Esophagus muscularis mucosa (tissue), 4 donors: ENCODE measurements at regions not wholly inside any gene's neighbourhood (a gene's known extent, or its start where the extent isn't known, plus 50 kb on each side); places are given as distances from the start of the nearest gene placed in this dataset.

Source experiments
- DNase-seq: peaks from one replicate; pipeline ENCODE4 v3.0.0-alpha.2; 2017; ENCODE audit errors: extremely low spot score
- H3K27ac ChIP-seq, 4 donors: fragments of 200-600 bp; sonication (generic); replicated peaks in 1 of 4; 1 replicate in 3 of 4; 2 replicates in 1 of 4; pipeline ENCODE4 v1.5.1; 2016 to 2019; ENCODE audit warnings: mild to moderate bottlenecking in 1 of 4
- H3K27me3 ChIP-seq, 4 donors: fragments of 200-600 bp; sonication (generic); one replicate each; pipeline versions ENCODE4 v1.5.1 to v1.6.0; 2016 to 2019
- H3K36me3 ChIP-seq, 4 donors: fragments of 200-600 bp; sonication (generic); one replicate each; pipeline ENCODE4 v1.5.1; 2016 to 2019
- H3K4me1 ChIP-seq, 4 donors: fragments of 200-600 bp; sonication (generic); one replicate each; pipeline ENCODE4 v1.5.1; 2016 to 2019
- H3K4me3 ChIP-seq, 4 donors: fragments of 200-600 bp; sonication (generic); 1 replicate in 2 of 4; 2 replicates in 2 of 4; pipeline ENCODE4 v1.5.1; 2016 to 2019; ENCODE audit warnings: mild to moderate bottlenecking in 4 of 4, moderate library complexity in 1 of 4
- H3K9me3 ChIP-seq, 4 donors: fragments of 200-600 bp; sonication (generic); 1 replicate in 3 of 4; 2 replicates in 1 of 4; pipeline ENCODE4 v1.5.1; 2016 to 2019
- EP300 ChIP-seq: sonication (generic); formaldehyde crosslinking; IDR thresholded peaks from one replicate; pipeline ENCODE4 v1.6.1; 2017; ENCODE audit warnings: antibody characterized with exemption
- POLR2A ChIP-seq: fragments of 450-650 bp; IDR thresholded peaks from one replicate; pipeline ENCODE4 v1.6.1; 2017; ENCODE audit warnings: antibody characterized with exemption, moderate library complexity, mild to moderate bottlenecking, low read depth
- POLR2AphosphoS5 ChIP-seq, 2 donors: sonication (generic); formaldehyde crosslinking; IDR thresholded peaks; one replicate each; pipeline ENCODE4 v1.6.1; 2017; ENCODE audit warnings: antibody characterized with exemption in 2 of 2
- WGBS: methylation state at CpG from one replicate; pipeline ENCODE4 v1.1.5; 2018; 5-methylcytosine and 5-hydroxymethylcytosine counted together
- intact Hi-C: fragments of 100-400 bp; cut with DNase I; formaldehyde crosslinking; loops from one replicate; pipeline ENCODE4 v1.15.1; 2023
- TF ChIP-seq, protein P1 (sequence below), 3 experiments: fragments of 200-600 bp in 2 of 3; fragments of 450-650 bp in 1 of 3; sonication (generic) in 2 of 3; IDR thresholded peaks; one replicate each; pipeline ENCODE4 v1.5.1; 2017 to 2019; ENCODE audit warnings: antibody characterized with exemption in 3 of 3, mild to moderate bottlenecking in 2 of 3, moderate library complexity in 1 of 3

DNA sequence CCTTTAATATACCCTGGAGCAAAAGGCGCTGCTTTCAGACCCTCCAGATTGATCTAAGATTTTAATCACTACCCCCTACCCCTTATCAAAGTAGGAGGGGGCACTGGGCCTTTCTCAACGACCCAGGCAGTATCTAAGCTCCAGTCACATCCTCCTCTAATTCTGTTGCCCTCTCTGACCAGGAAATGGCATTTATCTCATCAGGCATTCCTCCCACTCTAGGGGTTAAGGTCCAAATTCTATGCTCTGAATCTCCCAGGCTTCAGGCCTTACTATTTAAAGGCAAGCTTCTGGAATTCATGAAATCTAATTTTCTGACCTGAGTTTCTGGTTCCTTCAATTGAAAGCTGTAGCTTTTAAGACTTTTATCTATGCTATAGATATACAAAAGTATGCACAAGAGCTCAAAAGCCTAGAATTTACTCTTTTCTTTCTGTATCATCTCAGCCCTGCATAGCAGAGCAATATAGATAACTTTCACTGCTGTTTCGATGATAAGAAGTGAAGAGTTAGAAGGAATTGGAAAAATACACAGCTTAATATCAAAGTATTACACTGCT lies 622.9 kb downstream of the RPS29 start:
- Histone ChIP-seq H3K27ac (no peak overlapping the region), H3K9me3 (no peaks in the 10 kb centered on the region), H3K4me1 (no peaks in the 10 kb centered on the region), H3K36me3 (no peaks in the 10 kb centered on the region), H3K27me3 (no peaks in the 10 kb centered on the region), H3K4me3 (no peak overlapping the region)
- DNase-seq = no peak
- intact Hi-C loops = no loop called here
- TF ChIP-seq EP300 = no peak
- 53% methylated on average over 3 of the region's 3 CpGs for WGBS

DNA sequence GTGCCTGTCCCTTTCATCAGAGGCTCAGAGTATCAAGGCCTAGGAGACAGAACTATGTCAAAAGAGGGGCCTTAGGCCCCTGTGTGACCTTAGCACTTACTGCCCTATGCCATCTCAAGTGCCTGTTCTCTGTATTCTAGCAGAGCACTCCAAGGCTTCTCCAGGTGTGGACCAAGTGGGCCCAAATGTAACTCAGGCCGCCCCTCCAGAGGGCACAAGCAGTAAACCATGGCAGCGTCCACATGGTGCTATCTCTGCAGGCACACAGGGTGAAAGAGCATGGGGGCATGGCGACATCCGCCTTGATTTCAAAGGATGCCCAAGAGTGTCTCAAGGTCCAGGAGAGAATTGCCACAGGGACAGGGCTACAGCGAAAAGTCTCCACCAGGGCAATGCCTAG lies 628.7 kb downstream of the RPS29 start:
- DNase-seq = no peak
- Histone ChIP-seq H3K9me3 (no peaks in the 10 kb centered on the region), H3K36me3 (no peaks in the 10 kb centered on the region), H3K27me3 (peaks cover 0 to 3% (median 0%) of the 10 kb centered on the region in 4 donors), H3K27ac (no peak overlapping the region), H3K4me3 (no peak overlapping the region), H3K4me1 (no peaks in the 10 kb centered on the region)
- WGBS = 97% methylated on average over 5 of the region's 5 CpGs
- intact Hi-C loops = no loop called here
- TF ChIP-seq, protein P1, sequence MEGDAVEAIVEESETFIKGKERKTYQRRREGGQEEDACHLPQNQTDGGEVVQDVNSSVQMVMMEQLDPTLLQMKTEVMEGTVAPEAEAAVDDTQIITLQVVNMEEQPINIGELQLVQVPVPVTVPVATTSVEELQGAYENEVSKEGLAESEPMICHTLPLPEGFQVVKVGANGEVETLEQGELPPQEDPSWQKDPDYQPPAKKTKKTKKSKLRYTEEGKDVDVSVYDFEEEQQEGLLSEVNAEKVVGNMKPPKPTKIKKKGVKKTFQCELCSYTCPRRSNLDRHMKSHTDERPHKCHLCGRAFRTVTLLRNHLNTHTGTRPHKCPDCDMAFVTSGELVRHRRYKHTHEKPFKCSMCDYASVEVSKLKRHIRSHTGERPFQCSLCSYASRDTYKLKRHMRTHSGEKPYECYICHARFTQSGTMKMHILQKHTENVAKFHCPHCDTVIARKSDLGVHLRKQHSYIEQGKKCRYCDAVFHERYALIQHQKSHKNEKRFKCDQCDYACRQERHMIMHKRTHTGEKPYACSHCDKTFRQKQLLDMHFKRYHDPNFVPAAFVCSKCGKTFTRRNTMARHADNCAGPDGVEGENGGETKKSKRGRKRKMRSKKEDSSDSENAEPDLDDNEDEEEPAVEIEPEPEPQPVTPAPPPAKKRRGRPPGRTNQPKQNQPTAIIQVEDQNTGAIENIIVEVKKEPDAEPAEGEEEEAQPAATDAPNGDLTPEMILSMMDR (IDR thresholded peaks at IDR 0.05) = no peak
- TF ChIP-seq POLR2A (no peak), POLR2AphosphoS5 (IDR thresholded peaks at IDR 0.05) (no peak), EP300 (no peak)

DNA sequence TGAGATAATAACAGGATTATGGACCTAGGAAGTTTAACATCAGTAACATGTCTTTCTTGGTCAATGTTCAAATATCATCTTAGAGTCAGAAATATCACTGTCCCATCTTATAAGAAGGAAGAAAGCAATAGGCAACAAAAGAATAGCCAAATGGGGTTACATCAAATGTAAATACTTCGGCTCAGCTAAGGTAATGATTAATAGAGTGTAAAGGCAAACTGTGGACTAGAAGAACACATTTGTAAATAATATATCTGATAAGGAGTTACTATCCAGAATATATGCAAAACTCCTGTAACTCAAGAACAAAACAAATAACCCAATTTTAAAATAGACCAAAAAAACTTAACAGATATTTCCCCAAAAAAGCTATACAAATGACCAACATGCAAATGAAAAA lies 630.3 kb downstream of the RPS29 start:
- TF ChIP-seq POLR2AphosphoS5 (IDR thresholded peaks at IDR 0.05) = no peak
- no peak for TF ChIP-seq POLR2A
- TF ChIP-seq, protein P1 (IDR thresholded peaks at IDR 0.05) = no peak
- no peak for TF ChIP-seq EP300
- no peaks in the 10 kb centered on the region for H3K36me3 ChIP-seq
- whole genome bisulfite sequencing = 83% methylated on average over 1 of the region's 1 CpG
- H3K27me3 ChIP-seq = peaks cover 0 to 3% (median 0%) of the 10 kb centered on the region in 4 donors
- DNase-seq = no peak
- H3K9me3 ChIP-seq = no peaks in the 10 kb centered on the region
- intact Hi-C loops = no loop called here
- H3K4me1 ChIP-seq = no peaks in the 10 kb centered on the region
- no peak overlapping the region for H3K4me3 ChIP-seq
- H3K27ac ChIP-seq = no peak overlapping the region

DNA sequence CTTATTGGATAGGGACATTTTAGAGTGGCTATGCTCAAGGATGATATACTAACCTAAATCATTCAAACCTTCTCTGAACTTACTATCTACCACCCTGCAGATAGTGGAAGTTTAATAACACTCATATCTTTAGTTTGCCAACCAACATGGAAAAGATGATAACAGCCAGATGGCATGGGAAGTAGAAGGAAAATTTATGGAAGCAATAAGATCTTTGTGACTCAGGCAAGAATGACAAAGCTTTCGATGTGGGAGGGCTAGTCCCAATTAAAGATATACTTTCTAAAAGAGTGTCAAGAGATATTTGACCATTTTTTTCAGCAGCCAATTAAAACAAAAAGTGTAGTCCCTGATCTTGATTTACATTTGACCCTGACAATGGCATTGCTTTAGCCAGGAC lies 631.7 kb downstream of the RPS29 start:
- Histone ChIP-seq H3K36me3 (no peaks in the 10 kb centered on the region), H3K27me3 (peaks cover 0 to 3% (median 0%) of the 10 kb centered on the region in 4 donors), H3K9me3 (no peaks in the 10 kb centered on the region), H3K4me1 (no peaks in the 10 kb centered on the region), H3K27ac (no peak overlapping the region), H3K4me3 (no peak overlapping the region)
- 86% methylated on average over 1 of the region's 1 CpG for WGBS
- no peak for DNase-seq
- intact Hi-C loops = no loop called here
- no peak for TF ChIP-seq POLR2A
- no peak for TF ChIP-seq POLR2AphosphoS5 (IDR thresholded peaks at IDR 0.05)
- no peak for TF ChIP-seq EP300
- TF ChIP-seq, protein P1 (IDR thresholded peaks at IDR 0.05) = no peak

DNA sequence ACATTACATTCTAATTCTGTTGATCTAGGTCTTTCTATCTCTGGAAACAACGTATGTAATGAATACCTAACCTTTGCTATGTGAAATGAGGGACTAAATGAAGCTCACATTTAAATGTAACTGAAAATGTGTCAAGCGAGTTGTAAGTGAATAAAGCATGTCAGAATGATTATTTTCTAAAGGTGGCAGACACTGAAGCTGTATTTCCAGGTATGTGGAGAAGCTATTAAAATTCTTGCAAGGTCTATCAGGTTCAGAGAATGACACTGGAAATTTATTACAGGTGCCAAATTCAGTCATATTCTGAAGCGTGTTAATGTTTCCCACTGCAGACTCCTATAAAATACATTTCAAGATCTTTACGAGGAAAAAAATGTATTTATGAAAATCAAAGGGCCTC lies 641.4 kb downstream of the RPS29 start:
- Histone ChIP-seq H3K36me3 (no peaks in the 10 kb centered on the region), H3K27me3 (no peaks in the 10 kb centered on the region)
- WGBS = 87% methylated on average over 4 of the region's 4 CpGs

More for the DNA sequence above, 641.4 kb downstream of the RPS29 start:
- no peaks in the 10 kb centered on the region for H3K4me1 ChIP-seq
- no peak overlapping the region for H3K4me3 ChIP-seq
- no peak for DNase-seq
- TF ChIP-seq POLR2AphosphoS5 (IDR thresholded peaks at IDR 0.05) = no peak
- no peak for TF ChIP-seq EP300
- TF ChIP-seq, protein P1 (IDR thresholded peaks at IDR 0.05) = no peak
- TF ChIP-seq POLR2A = no peak
- H3K9me3 ChIP-seq = no peaks in the 10 kb centered on the region
- intact Hi-C loops = no loop called here
- no peak overlapping the region for H3K27ac ChIP-seq
